Central memory CD4-positive, alpha-beta T cell (primary cell): ENCODE measurements at regions not wholly inside any gene's neighbourhood (a gene's known extent, or its start where the extent isn't known, plus 50 kb on each side); places are given as distances from the start of the nearest gene placed in this dataset.

Source experiments
- DNase-seq: peaks from one replicate; pipeline ENCODE4 v3.0.0; 2022

- no peak for DNase-seq
These were observed 160.6 kb upstream of the COL21A1 start for GRCh38 chr6:56407883-56408410.

GRCh38 chr6:56406276-56407269 is 159.2 kb upstream of the COL21A1 start:
- DNase-seq: no peak

GRCh38 chr6:56404599-56404998 is 157.2 kb upstream of the COL21A1 start:
- no peak for DNase-seq

GRCh38 chr6:56403745-56404144 is 156.4 kb upstream of the COL21A1 start:
- no peak for DNase-seq

GRCh38 chr6:56401477-56402070 is 154.2 kb upstream of the COL21A1 start:
- DNase-seq: no peak

GRCh38 chr6:56400273-56400672 is 152.9 kb upstream of the COL21A1 start:
- no peak for DNase-seq

- no peak for DNase-seq
These were observed 152.4 kb upstream of the COL21A1 start for GRCh38 chr6:56399672-56400263.

GRCh38 chr6:56399250-56399671 is 151.9 kb upstream of the COL21A1 start:
- DNase-seq: no peak

GRCh38 chr6:56396435-56396834 is 149.1 kb upstream of the COL21A1 start:
- DNase-seq: no peak

GRCh38 chr6:56393615-56394612 is 146.5 kb upstream of the COL21A1 start:
- DNase-seq: no peak

GRCh38 chr6:56388415-56388755 is 141.0 kb upstream of the COL21A1 start:
- DNase-seq: no peak

- DNase-seq: no peak
These were observed 140.4 kb upstream of the COL21A1 start for GRCh38 chr6:56387621-56388414.

- DNase-seq: no peak
These were observed 139.3 kb upstream of the COL21A1 start for GRCh38 chr6:56386717-56387116.

- DNase-seq: no peak
These were observed 138.7 kb upstream of the COL21A1 start for GRCh38 chr6:56385981-56386593.

- DNase-seq: no peak
These were observed 135.8 kb upstream of the COL21A1 start for GRCh38 chr6:56383160-56383559.

GRCh38 chr6:56382416-56382940 is 135.1 kb upstream of the COL21A1 start:
- no peak for DNase-seq

- DNase-seq: no peak
These were observed 134.4 kb upstream of the COL21A1 start for GRCh38 chr6:56381801-56382251.

- no peak for DNase-seq
These were observed 133.1 kb upstream of the COL21A1 start for GRCh38 chr6:56380476-56380875.

- no peak for DNase-seq
These were observed 131.7 kb upstream of the COL21A1 start for GRCh38 chr6:56378966-56379585.

GRCh38 chr6:56378507-56378906 is 131.1 kb upstream of the COL21A1 start:
- DNase-seq: no peak
